HG03520 (cell line): ENCODE measurements at regions not wholly inside any gene's neighbourhood (a gene's known extent, or its start where the extent isn't known, plus 50 kb on each side); places are given as distances from the start of the nearest gene placed in this dataset.
"Not testable (repeated sequence)": the region's sequence is repeated elsewhere in the genome, so short reads cannot be mapped to it uniquely, and the experiment has no call there.

Experiments used
- ATAC-seq: cut with Tn5 transposase; IDR thresholded peaks from one replicate; pipeline ENCODE4 v1.9.1; 2021; ENCODE audit warnings: mild to moderate bottlenecking, moderate library complexity; ENCODE audit not compliant: unreplicated experiment

GRCh38 chr1:121518726-121519041 lies 333.9 kb downstream of the SRGAP2C start:
- ATAC-seq: no peak

DNA sequence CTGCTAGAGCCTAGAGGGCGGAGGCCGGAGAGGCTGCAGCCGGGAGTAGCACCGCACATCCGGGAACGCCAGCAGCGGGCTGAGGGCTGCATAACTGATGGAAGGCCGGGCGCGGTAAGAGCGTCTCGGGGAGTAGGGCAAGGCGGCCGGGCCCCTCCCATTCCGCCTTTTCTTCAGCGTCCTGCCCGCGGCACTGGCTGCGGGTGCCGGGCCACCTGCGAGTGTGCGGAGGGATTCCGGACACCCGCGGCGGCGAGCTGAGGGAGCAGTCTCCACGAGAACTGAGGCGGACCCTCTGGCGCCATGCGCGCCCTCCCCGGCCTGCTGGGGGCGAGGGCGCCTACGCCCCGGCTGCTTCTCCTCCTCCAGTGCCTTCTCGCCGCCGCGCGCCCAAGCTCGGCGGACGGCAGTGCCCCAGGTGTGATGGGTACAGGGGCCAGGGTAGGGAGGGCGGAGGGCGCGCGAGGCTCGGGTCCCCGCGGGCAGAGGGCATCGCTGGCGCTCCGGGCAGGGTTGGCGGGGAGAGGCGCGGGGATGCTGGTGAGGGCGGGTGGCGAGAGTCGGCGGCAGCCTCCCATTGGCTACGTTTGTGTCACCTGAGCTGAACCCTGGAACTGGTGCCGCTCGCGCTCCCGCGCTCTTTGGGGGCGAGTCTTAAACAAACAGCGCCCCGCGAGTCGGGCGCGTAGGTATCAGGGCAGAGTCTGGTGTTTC lies 334.4 kb downstream of the SRGAP2C start:
- ATAC-seq: no peak

DNA sequence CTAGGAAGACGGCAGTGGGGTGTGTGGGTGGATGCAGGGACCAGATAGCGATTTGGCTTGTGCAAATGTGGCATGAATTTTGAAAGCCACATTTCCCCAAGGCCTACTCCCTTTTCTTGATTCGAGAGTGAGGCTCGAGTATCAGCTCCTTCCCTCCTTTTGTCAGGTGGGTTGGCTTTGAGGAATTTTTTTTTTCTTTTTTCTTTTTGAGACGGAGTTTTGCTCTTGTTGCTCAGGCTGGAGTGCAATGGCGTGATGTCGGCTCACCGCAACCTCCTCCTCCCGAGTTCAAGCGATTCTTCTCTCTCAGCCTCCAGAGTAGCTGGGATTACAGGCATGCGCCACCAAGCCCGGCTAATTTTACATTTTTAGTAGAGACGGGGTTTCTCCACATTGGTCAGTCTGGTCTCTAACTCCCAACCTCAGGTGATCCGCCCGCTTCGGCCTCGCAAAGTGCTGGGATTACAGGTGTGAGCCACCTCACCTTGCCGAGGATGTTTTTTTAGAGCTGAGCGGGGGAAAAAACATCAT lies 335.0 kb downstream of the SRGAP2C start:
- not testable (repeated sequence) for ATAC-seq

GRCh38 chr1:121522061-121522759 lies 337.4 kb downstream of the SRGAP2C start:
- ATAC-seq: no peak

DNA sequence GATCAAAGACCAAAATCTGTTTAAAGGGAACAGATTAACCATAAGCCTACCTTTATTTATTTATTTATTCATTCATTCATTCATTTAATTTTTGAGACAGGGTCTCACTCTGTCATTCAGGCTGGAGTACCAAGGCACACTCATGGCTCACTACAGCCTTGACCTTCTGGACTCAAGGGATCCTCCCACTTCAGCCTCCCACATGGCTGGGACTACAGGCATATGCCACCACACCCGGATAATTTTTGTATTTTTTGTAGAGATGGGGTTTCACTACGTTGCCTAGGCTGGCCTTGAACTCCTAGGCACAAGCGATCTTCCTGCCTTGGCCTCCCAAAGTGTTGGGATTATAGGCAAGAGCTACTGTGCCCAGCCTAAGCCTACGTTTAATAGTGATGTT lies 338.3 kb downstream of the SRGAP2C start:
- ATAC-seq: not testable (repeated sequence)

- no peak for ATAC-seq
Measured at GRCh38 chr1:121525355-121525754, 340.6 kb downstream of the SRGAP2C start.

GRCh38 chr1:121528958-121529357 lies 344.2 kb downstream of the SRGAP2C start:
- not testable (repeated sequence) for ATAC-seq

- not testable (repeated sequence) for ATAC-seq
Measured at GRCh38 chr1:121530026-121530425, 345.3 kb downstream of the SRGAP2C start.

GRCh38 chr1:121531747-121532146 lies 347.0 kb downstream of the SRGAP2C start:
- ATAC-seq: not testable (repeated sequence)

DNA sequence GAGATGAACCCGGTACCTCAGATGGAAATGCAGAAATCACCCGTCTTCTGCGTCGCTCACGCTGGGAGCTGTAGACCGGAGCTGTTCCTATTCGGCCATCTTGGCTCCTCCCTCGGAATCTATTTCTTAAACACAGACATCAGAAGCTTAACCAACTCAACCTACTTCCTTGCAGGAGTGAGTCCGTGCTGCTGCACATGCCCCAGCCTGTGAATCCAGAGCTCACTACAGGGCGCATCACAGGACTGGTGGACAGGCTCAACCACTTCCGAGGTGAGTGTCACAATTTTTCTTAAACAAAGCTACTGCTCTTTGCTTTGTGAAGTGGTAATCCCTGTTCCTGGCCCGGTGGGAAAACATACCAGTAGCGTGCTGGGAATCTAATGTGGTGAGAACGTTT lies 353.4 kb downstream of the SRGAP2C start:
- not testable (repeated sequence) for ATAC-seq

GRCh38 chr1:121538943-121539575 lies 354.3 kb downstream of the SRGAP2C start:
- no peak for ATAC-seq

DNA sequence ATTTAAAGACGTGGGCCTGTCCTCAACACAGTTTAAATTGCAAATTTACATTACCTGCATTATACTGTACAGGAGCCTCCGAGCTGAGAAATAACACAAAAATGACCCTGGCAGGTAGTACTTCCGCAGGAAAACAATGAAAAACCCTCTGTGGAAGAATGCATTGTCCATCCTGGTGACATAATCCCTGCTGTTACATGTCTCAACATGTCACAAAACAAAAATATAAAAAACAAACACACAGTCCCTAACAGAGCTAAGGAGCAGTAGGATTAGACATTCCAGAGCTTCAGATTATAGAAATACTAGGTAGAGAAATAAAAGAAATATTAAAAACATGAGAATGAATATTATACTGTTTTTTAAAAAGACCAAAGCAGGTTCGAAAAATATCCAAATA lies 359.2 kb downstream of the SRGAP2C start:
- not testable (repeated sequence) for ATAC-seq

- ATAC-seq: no peak
Measured at GRCh38 chr1:121544500-121544899, 359.7 kb downstream of the SRGAP2C start.

DNA sequence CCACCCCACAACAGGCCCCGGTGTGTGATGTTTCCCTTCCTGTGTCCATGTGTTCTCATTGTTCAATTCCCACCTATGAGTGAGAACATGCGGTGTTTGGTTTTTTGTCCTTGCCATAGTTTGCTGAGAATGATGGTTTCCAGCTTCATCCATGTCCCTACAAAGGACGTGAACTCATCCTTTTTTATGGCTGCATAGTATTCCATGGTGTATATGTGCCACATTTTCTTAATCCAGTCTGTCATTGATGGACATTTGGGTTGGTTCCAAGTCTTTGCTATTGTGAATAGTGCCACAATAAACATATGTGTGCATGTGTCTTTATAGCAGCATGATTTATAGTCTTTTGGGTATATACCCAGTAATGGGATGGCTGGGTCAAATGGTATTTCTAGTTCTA lies 361.1 kb downstream of the SRGAP2C start:
- ATAC-seq: not testable (repeated sequence)

DNA sequence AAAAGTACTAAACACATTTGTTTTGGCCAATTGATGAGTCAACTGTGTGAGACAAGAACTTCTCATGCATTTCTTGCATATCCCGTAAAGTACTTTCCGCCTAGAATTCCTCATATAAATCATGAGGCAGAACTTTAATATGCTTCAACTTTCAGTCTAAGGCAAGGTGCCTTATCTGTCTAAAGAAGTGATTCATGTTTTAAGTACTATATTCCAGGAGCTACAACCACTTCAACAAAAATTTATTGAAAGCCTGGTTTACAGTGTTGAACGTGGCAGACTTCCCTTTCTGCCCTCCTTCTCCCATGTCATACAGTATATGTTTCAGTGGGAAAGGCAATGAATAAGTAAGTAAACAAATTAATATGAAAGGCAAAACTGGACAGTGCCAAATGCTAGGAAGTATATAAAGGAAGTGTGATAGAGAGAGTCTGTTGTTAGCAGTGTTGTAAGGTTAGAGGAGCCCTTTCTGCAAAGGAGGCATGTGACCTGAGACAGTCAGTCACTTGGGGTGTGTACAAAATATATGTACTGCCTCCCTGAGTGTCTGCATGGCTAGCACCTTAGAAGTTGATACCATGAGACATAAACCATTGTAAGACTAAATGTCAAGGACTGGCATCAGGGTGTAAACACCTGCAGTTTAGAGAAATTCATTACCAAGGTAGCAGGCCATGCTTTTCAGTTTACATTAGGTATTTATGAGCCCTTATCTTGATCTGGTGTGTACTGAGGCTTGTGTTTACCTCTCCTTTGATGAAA lies 362.2 kb downstream of the SRGAP2C start:
- ATAC-seq: no peak

- ATAC-seq: not testable (repeated sequence)
Measured at GRCh38 chr1:121547726-121548125, 363.0 kb downstream of the SRGAP2C start.

GRCh38 chr1:121550817-121551216 lies 366.0 kb downstream of the SRGAP2C start:
- not testable (repeated sequence) for ATAC-seq

DNA sequence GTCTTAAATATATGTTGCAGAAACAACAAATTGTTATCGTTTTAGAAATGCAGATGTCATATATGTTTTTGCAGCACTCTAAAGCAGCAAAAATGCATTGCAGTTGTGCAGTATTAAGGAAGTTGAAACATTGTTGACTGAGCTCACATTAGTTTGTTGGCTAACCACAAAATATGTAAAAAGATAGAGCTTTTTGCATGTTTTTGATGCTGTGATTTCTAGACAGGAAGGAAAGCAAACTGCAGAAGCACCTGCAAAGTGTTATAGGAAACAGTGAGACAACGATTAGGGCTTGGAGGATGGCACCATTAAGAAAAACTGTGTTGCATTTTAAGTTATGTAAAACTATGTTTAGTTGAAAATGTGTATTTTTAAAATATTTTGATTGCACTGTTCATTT lies 366.7 kb downstream of the SRGAP2C start:
- ATAC-seq: not testable (repeated sequence)

DNA sequence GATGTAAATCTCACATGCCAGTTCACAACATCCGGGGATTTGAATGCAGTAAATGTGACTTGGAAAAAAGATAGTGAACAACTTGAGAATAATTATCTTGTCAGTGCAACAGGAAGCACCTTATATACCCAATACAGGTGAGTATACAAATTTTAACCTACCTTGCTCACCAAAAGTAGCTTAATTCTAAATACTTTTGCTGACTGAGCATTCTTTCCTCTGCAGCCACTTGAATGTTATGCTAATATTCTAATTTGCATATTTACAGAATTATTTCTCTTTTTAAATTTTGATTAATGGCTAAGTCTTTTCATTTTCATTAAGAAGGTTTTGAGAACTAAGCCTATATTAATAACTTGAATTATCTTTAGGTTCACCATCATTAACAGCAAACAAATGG lies 371.8 kb downstream of the SRGAP2C start:
- not testable (repeated sequence) for ATAC-seq

DNA sequence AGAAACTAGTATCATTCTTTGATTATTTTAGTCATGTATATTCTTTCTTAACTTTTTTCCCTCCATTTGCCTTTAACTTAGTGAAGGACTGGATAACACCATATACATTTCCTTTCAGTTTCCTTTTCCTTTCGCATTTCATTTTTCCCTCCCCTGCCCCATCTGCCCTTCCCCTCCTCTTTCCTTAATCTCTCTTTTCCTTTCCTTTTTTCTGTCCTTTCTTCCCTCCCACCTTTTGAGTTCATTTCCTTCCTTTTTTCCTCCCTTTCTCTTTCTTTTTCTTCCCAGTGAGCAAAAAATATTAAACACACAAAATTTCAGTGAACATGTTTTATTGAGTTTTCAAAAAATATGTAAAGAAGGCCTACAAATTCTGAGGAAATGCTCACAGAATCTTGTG lies 373.3 kb downstream of the SRGAP2C start:
- not testable (repeated sequence) for ATAC-seq

GRCh38 chr1:121558514-121558913 lies 373.7 kb downstream of the SRGAP2C start:
- ATAC-seq: no peak
